ENCODE measurements at regions not wholly inside any gene's neighbourhood (a gene's known extent, or its start where the extent isn't known, plus 50 kb on each side); places are given as distances from the start of the nearest gene placed in this dataset.

GRCh38 chr11:130992788-130993187 lies 76.5 kb upstream of the SNX19 start:
- Histone ChIP-seq H3K36me3 (ENCODE audit: control insufficient read depth in 2 of 2, insufficient read depth in 1 of 2, low read length in 2 of 2) (no peaks in the 10 kb centered on the region), H3K4me1 (ENCODE audit: control insufficient read depth, insufficient read depth, low read length) (no peaks in the 10 kb centered on the region), H3K27ac (ENCODE audit: extremely low read depth, low read depth, low read length) (no peak overlapping the region), H3K9me3 (ENCODE audit: control insufficient read depth, insufficient read depth, low read depth, low read length) (no peaks in the 10 kb centered on the region), H3K4me3 (ENCODE audit: low read depth, low read length) (no peak overlapping the region)
- POLR2A ChIA-PET = no interaction called here
- TF ChIP-seq FEZF1 (tag by site-specific recombination; IDR thresholded peaks at IDR 0.05) = no peak
- TF ChIP-seq OVOL3 (tag by site-specific recombination; IDR thresholded peaks at IDR 0.05) = no peak
- CTCF ChIA-PET = no interaction called here

GRCh38 chr11:130994043-130994442 lies 77.8 kb upstream of the SNX19 start:
- no peak for TF ChIP-seq ZNF398 (tag by site-specific recombination; IDR thresholded peaks at IDR 0.05)
- TF ChIP-seq ZSCAN18 (tag by site-specific recombination; IDR thresholded peaks at IDR 0.05) = no peak
- TF ChIP-seq ZNF132 (tag by site-specific recombination; IDR thresholded peaks at IDR 0.05; ENCODE audit: borderline replicate concordance) = no peak
- no peak for TF ChIP-seq GLI2 (tag by site-specific recombination; IDR thresholded peaks at IDR 0.05; ENCODE audit: borderline replicate concordance, low read depth)
- no peak for TF ChIP-seq ZNF777 (tag by site-specific recombination; IDR thresholded peaks at IDR 0.05; ENCODE audit: borderline replicate concordance)
- TF ChIP-seq ZNF48 (tag by site-specific recombination; IDR thresholded peaks at IDR 0.05) = no peak
- no peak for TF ChIP-seq RBAK (tag by site-specific recombination; IDR thresholded peaks at IDR 0.05)
- TF ChIP-seq REPIN1 (tag by site-specific recombination; IDR thresholded peaks at IDR 0.05; ENCODE audit: low read depth) = no peak
- TF ChIP-seq PRDM2 (tag by site-specific recombination; IDR thresholded peaks at IDR 0.05; ENCODE audit: borderline replicate concordance) = no peak
- TF ChIP-seq ZBTB1 (tag by site-specific recombination; IDR thresholded peaks at IDR 0.05) = no peak
- no peak for TF ChIP-seq ZNF654 (tag by site-specific recombination; IDR thresholded peaks at IDR 0.05; ENCODE audit: low read depth)
- no peak for TF ChIP-seq INSM2 (tag by site-specific recombination; IDR thresholded peaks at IDR 0.05)
- TF ChIP-seq ZNF558 (tag by site-specific recombination; IDR thresholded peaks at IDR 0.05) = no peak
- TF ChIP-seq ZNF530 (tag by site-specific recombination; IDR thresholded peaks at IDR 0.05; ENCODE audit: low read depth) = no peak
- H3K36me3 ChIP-seq (ENCODE audit: control insufficient read depth in 2 of 2, insufficient read depth in 1 of 2, low read length in 2 of 2) = no peaks in the 10 kb centered on the region
- no peak overlapping the region for H3K4me3 ChIP-seq (ENCODE audit: low read depth, low read length)
- no peak overlapping the region for H3K27ac ChIP-seq (ENCODE audit: extremely low read depth, low read depth, low read length)
- ChIA-PET CTCF (interaction anchor here (0.6 to 1.2 kb wide), 2 partner anchors 14 to 223 kb away, joined by 3 to 4 read pairs; no protein-coding TSS in a partner anchor), POLR2A (no interaction called here)
- no peaks in the 10 kb centered on the region for H3K9me3 ChIP-seq (ENCODE audit: control insufficient read depth, insufficient read depth, low read depth, low read length)
- H3K4me1 ChIP-seq (ENCODE audit: control insufficient read depth, insufficient read depth, low read length) = no peaks in the 10 kb centered on the region

Measured in HEK293 (cell line).